H1 (cell line): ENCODE measurements at regions not wholly inside any gene's neighbourhood (a gene's known extent, or its start where the extent isn't known, plus 50 kb on each side); places are given as distances from the start of the nearest gene placed in this dataset.

ENCODE experiments used
- CTCF ChIA-PET: fragments of 300-600 bp; sonication (Branson Sonifier 250); formaldehyde crosslinking; loops from one replicate; lab custom pipeline; 2021; ENCODE audit not compliant: partially characterized antibody; lab: Charles Lee
- POLR2A ChIA-PET: fragments of 300-600 bp; sonication (Branson Sonifier 250); formaldehyde crosslinking; loops from one replicate; lab custom pipeline; 2021; ENCODE audit warnings: inconsistent platforms; ENCODE audit not compliant: partially characterized antibody; lab: Charles Lee
- DNase-seq, 2 experiments: peaks; one replicate each; pipeline versions ENCODE4 v3.0.0 to v3.0.0-alpha.2; 2010 to 2022; ENCODE audit warnings: low spot score in 2 of 2, low read depth in 1 of 2, mixed read lengths in 1 of 2
- FAIRE-seq: peaks from 2 replicates; lab custom pipeline; 2011; peaks lifted over from hg19 to GRCh38; lab: Jason Lieb, UNC
- H2AFZ ChIP-seq: 2 replicates; pipeline ENCODE4 v1.8.1; 2012; ENCODE audit warnings: low read length, inconsistent platforms
- H2AK5ac ChIP-seq: 2 replicates; pipeline ENCODE4 v1.6.1; 2013; ENCODE audit warnings: low read depth, low read length
- H2BK120ac ChIP-seq: replicated peaks from 2 replicates; pipeline ENCODE3; 2013; ENCODE audit warnings: low read depth, low read length, inconsistent platforms
- H2BK12ac ChIP-seq: 2 replicates; pipeline ENCODE4 v1.6.1; 2013; ENCODE audit warnings: low read depth, low read length
- H2BK15ac ChIP-seq: 2 replicates; pipeline ENCODE4 v1.6.1; 2013; ENCODE audit warnings: low read length
- H2BK20ac ChIP-seq: 2 replicates; pipeline ENCODE4 v1.6.1; 2013; ENCODE audit warnings: low read length
- H2BK5ac ChIP-seq: 2 replicates; pipeline ENCODE4 v1.6.1; 2013; ENCODE audit warnings: low read depth, low read length
- H3K14ac ChIP-seq: 2 replicates; pipeline ENCODE4 v1.6.1; 2013; ENCODE audit warnings: inconsistent platforms; ENCODE audit not compliant: insufficient read length
- H3K18ac ChIP-seq: 2 replicates; pipeline ENCODE4 v1.6.1; 2013; ENCODE audit warnings: low read length; ENCODE audit errors: extremely low read depth
- H3K23ac ChIP-seq: 2 replicates; pipeline ENCODE4 v1.6.1; 2013; ENCODE audit warnings: inconsistent platforms; ENCODE audit not compliant: insufficient read length
- H3K23me2 ChIP-seq: 2 replicates; pipeline ENCODE4 v1.6.1; 2013; ENCODE audit warnings: low read depth, low read length
- H3K27ac ChIP-seq: 2 replicates; pipeline ENCODE4 v1.6.1; 2011; ENCODE audit warnings: low read depth, low read length, inconsistent platforms
- H3K27me3 ChIP-seq, 4 experiments: replicated peaks in 1 of 4; 1 replicate in 1 of 4; 2 replicates in 3 of 4; pipeline versions ENCODE4 v1.6.1 to v1.8.1; 2011 to 2013; ENCODE audit warnings: low read length in 3 of 4, mild to moderate bottlenecking in 3 of 4, inconsistent platforms in 2 of 4, mixed read lengths in 2 of 4, moderate library complexity in 1 of 4; ENCODE audit not compliant: control insufficient read depth in 3 of 4, insufficient read depth in 3 of 4; ENCODE audit errors: extremely low read depth in 1 of 4
- H3K36me3 ChIP-seq, 4 experiments: 2 replicates each; pipeline versions ENCODE4 v1.6.1 to v1.8.1; 2011 to 2013; ENCODE audit warnings: mild to moderate bottlenecking in 4 of 4, low read length in 3 of 4, moderate library complexity in 2 of 4, control low read depth in 1 of 4, inconsistent platforms in 1 of 4; ENCODE audit not compliant: insufficient read depth in 4 of 4, control insufficient read depth in 2 of 4
- H3K4ac ChIP-seq: replicated peaks from 2 replicates; pipeline ENCODE3; 2013; ENCODE audit warnings: low read length, low read depth, mixed read lengths, inconsistent platforms; ENCODE audit not compliant: insufficient read length
- H3K4me1 ChIP-seq, 4 experiments: replicated peaks in 1 of 4; 1 replicate in 1 of 4; 2 replicates in 3 of 4; pipeline versions ENCODE4 v1.6.1 to v1.8.1; 2011 to 2013; ENCODE audit warnings: low read length in 3 of 4, inconsistent platforms in 2 of 4, mixed read lengths in 1 of 4; ENCODE audit not compliant: insufficient read depth in 4 of 4, control insufficient read depth in 3 of 4
- H3K4me2 ChIP-seq, 2 experiments: 2 replicates each; pipeline versions ENCODE4 v1.6.1 to v1.8.1; 2011 to 2013; ENCODE audit warnings: low read depth in 2 of 2, low read length in 2 of 2, control low read depth in 1 of 2, inconsistent platforms in 1 of 2, mild to moderate bottlenecking in 1 of 2; ENCODE audit not compliant: insufficient read depth in 1 of 2
- H3K4me3 ChIP-seq, 4 experiments: fragments of 200-600, 300-600 bp in 1 of 4; sonication (generic), shearing (Covaris generic), sonication (Bioruptor Twin) in 1 of 4; 2 replicates each; pipeline versions ENCODE4 v1.5.1 to v1.8.1; 2011 to 2016; ENCODE audit warnings: low read length in 4 of 4, low read depth in 3 of 4, control low read depth in 2 of 4, inconsistent platforms in 2 of 4, mild to moderate bottlenecking in 2 of 4, mixed read lengths in 1 of 4, moderate library complexity in 1 of 4; ENCODE audit not compliant: insufficient read depth in 2 of 4; ENCODE audit errors: extremely low read depth in 1 of 4
- H3K56ac ChIP-seq: replicated peaks from 2 replicates; pipeline ENCODE3; 2013; ENCODE audit warnings: low read depth, mild to moderate bottlenecking, mixed read lengths, low read length, inconsistent platforms; ENCODE audit not compliant: insufficient read length
- H3K79me1 ChIP-seq: 2 replicates; pipeline ENCODE4 v1.6.1; 2013; ENCODE audit warnings: low read depth, low read length, control low read depth
- H3K79me2 ChIP-seq, 2 experiments: 2 replicates each; pipeline versions ENCODE4 v1.6.1 to v1.8.1; 2012 to 2013; ENCODE audit warnings: low read length in 2 of 2, mild to moderate bottlenecking in 2 of 2, inconsistent platforms in 1 of 2; ENCODE audit not compliant: insufficient read depth in 2 of 2, control insufficient read depth in 1 of 2
- H3K9ac ChIP-seq, 4 experiments: replicated peaks in 1 of 4; 1 replicate in 1 of 4; 2 replicates in 3 of 4; pipeline versions ENCODE4 v1.6.1 to v1.8.1; 2011 to 2013; ENCODE audit warnings: low read depth in 3 of 4, low read length in 3 of 4, control low read depth in 2 of 4, mild to moderate bottlenecking in 2 of 4, moderate library complexity in 2 of 4, inconsistent platforms in 1 of 4; ENCODE audit errors: extremely low read depth in 1 of 4
- H3K9me3 ChIP-seq, 2 experiments: 2 replicates each; pipeline versions ENCODE4 v1.6.1 to v1.8.1; 2012 to 2013; ENCODE audit warnings: mild to moderate bottlenecking in 2 of 2, moderate library complexity in 2 of 2, control low read depth in 1 of 2, inconsistent platforms in 1 of 2, low read depth in 1 of 2, low read length in 1 of 2, mixed read lengths in 1 of 2; ENCODE audit not compliant: insufficient read depth in 2 of 2
- H4K20me1 ChIP-seq, 2 experiments: replicated peaks in 1 of 2; 2 replicates each; pipeline versions ENCODE3 to v1.8.1; 2011 to 2013; ENCODE audit warnings: inconsistent platforms in 2 of 2, low read length in 2 of 2, mild to moderate bottlenecking in 1 of 2; ENCODE audit not compliant: insufficient read depth in 2 of 2, control insufficient read depth in 1 of 2
- H4K5ac ChIP-seq: 2 replicates; pipeline ENCODE4 v1.6.1; 2013; ENCODE audit warnings: low read length, low read depth, mixed read lengths, inconsistent platforms; ENCODE audit not compliant: insufficient read length
- H4K8ac ChIP-seq: 2 replicates; pipeline ENCODE4 v1.8.0; 2013; ENCODE audit warnings: mild to moderate bottlenecking, moderate library complexity, low read length, inconsistent platforms; ENCODE audit not compliant: insufficient read depth; ENCODE audit errors: extremely low read depth
- H4K91ac ChIP-seq: replicated peaks from 2 replicates; pipeline ENCODE3; 2013; ENCODE audit warnings: low read length, mixed read lengths, inconsistent platforms; ENCODE audit not compliant: insufficient read length
- EGR1 ChIP-seq: IDR thresholded peaks from 2 replicates; pipeline ENCODE4 v1.6.1; 2011; ENCODE audit warnings: low read depth, low read length, borderline replicate concordance
- PHF8 ChIP-seq: fragments of 200-600 bp; sonication (generic); conservative IDR thresholded peaks from 2 replicates; pipeline ENCODE4 v1.7.1; 2012; ENCODE audit warnings: low read depth, mild to moderate bottlenecking, inconsistent platforms, low read length, moderate library complexity
- RAD21 ChIP-seq, 2 experiments: IDR thresholded peaks in 1 of 2; conservative IDR thresholded peaks in 1 of 2; 2 replicates each; pipeline ENCODE4 v1.6.1; 2011; ENCODE audit warnings: low read depth in 2 of 2, low read length in 2 of 2, improper control_type of control experiment in 1 of 2, inconsistent platforms in 1 of 2, mild to moderate bottlenecking in 1 of 2, moderate library complexity in 1 of 2
- WGBS, 2 experiments: shearing (Covaris generic) in 1 of 2; methylation state at CpG; one replicate each; pipeline versions ENCODE4 v1.1.6 to v1.1.7; 2013 to 2015; ENCODE audit warnings: low lambda C conversion rate in 2 of 2, mixed read lengths in 2 of 2, inconsistent platforms in 1 of 2, low coverage in 1 of 2, missing lambda C conversion rate in 1 of 2; ENCODE audit not compliant: insufficient replicate concordance in 2 of 2, insufficient coverage in 1 of 2, insufficient read length in 1 of 2; ENCODE audit errors: extremely low coverage in 1 of 2, missing lambda C conversion rate in 1 of 2; 5-methylcytosine and 5-hydroxymethylcytosine counted together

GRCh38 chr6:122548281-122548680 lies 61.9 kb upstream of the PKIB start:
- Histone ChIP-seq H3K14ac (no peak overlapping the region), H3K27me3 (no peaks in the 10 kb centered on the region), H4K5ac (no peak overlapping the region), H2BK20ac (no peak overlapping the region), H3K4me2 (no peak overlapping the region), H2BK15ac (no peak overlapping the region), H3K79me1 (no peaks in the 10 kb centered on the region), H4K20me1 (no peaks in the 10 kb centered on the region), H3K4me1 (no peaks in the 10 kb centered on the region), H3K56ac (no peak overlapping the region), H3K36me3 (peaks cover 0 to 2% (median 0%) of the 10 kb centered on the region in 4 experiments; a peak in 1 of 8 replicates), H2BK120ac (no peak overlapping the region), H3K23me2 (no peaks in the 10 kb centered on the region), H3K9ac (no peak overlapping the region), H2AK5ac (no peak overlapping the region), H2BK12ac (no peak overlapping the region), H3K4me3 (no peak overlapping the region), H2BK5ac (no peak overlapping the region), H3K27ac (no peak overlapping the region), H3K79me2 (no peaks in the 10 kb centered on the region), H4K91ac (no peak overlapping the region), H2AFZ (no peak overlapping the region), H3K4ac (no peak overlapping the region), H4K8ac (no peak overlapping the region), H3K9me3 (peaks cover 0 to 4% of the 10 kb centered on the region in 2 experiments; a peak in 2 of 4 replicates), H3K23ac (no peak overlapping the region), H3K18ac (no peak overlapping the region)
- ChIA-PET CTCF (interaction anchor here (1.6 to 2.6 kb wide), 2 partner anchors 16 to 17 kb away, joined by 5 to 14 read pairs; no protein-coding TSS in a partner anchor), POLR2A (no interaction called here)
- no peak for TF ChIP-seq RAD21 (IDR thresholded peaks at IDR 0.05 in 1 of 2, conservative IDR thresholded peaks at IDR 0.05 in 1 of 2; ENCODE audit: low read depth in 2 of 2, low read length in 2 of 2)
- TF ChIP-seq EGR1, result no peak
- TF ChIP-seq PHF8, result no peak
- no peak for DNase-seq
- 86% methylated on average over 3 of the region's 3 CpGs; no CpG with 5 or more reads in 1 of the 2 experiments for WGBS, 2 experiments
- no peak for FAIRE-seq
